ENCODE measurements at regions not wholly inside any gene's neighbourhood (a gene's known extent, or its start where the extent isn't known, plus 50 kb on each side); places are given as distances from the start of the nearest gene placed in this dataset.

DNA sequence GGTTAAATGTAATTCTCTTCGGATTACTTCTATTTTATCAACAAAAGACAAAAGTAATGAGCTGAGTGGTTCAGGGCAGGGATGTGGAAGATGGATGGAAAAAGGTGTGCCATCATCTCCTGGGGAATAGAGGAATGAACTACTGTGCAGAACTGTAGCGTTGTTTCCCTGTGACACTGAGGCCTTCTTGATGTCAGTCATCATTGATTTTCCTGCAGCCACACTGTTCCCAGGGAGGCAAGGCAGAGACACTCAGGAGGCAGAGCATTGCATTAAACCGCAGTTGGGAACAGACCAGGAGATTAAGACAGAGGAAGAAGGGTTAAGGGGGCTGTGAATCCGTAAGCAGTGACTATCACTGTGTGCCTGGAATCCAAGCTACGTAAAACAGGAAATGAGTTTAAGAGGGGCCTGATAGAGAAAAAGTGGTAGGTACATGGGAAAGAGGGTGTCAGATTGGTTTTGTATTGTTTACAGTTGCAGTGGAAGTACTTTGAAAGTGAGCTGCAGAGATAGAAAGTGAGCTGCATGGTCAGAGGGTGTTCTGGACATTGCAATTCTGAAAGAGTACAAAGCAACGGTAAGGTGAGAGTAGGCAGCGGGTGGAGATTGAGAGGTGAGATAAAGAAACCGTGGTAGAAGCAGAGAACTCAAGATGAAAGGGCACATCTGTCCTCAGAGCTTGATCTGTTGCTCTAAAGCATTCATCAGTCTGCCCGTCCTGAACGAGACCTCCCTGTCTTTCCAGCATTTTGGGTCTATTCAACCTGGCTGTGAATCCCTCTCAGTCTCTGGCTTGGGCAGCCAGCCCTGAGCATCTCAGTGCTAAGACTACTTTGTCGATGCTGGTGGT is 793.4 kb upstream of the CELF4 start:
- no peak for DNase-seq

DNA sequence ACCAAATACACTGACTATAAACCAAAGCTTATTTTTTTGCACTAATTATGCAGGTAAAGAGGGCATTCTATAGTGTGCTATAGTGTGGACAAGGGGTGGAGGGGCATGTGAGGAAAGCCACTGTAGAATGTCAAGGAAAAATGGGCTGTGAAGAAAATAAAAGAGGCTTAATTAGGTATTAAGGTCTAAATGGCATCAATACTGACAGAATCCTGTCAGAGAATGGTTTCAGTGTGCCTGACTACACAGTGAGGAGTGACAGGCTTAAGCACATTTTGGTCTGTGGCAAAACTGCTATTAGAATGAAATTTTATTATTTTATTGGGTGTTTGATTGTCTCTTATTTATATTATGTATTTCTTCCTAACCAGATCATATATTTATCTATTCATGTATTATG is 787.6 kb upstream of the CELF4 start:
- no peak for DNase-seq

DNA sequence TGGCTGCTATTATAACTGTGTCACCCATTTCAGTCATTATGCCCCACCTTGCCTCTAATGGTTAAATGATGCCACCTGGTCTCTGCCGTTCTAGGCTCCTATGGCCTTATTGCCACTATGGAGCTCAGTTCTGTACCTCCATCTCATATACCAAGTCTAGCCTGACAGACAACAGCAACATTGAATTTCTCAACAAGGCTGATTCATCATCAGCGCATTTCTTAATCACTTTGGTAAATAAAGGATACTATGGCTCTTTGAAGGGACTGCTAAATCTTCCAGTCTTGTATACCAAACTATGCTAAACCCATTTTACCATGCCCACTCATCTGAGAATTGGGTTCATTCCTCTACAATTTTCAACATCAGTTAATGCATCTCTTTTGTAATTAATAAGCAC is 784.5 kb upstream of the CELF4 start:
- DNase-seq: no peak

DNA sequence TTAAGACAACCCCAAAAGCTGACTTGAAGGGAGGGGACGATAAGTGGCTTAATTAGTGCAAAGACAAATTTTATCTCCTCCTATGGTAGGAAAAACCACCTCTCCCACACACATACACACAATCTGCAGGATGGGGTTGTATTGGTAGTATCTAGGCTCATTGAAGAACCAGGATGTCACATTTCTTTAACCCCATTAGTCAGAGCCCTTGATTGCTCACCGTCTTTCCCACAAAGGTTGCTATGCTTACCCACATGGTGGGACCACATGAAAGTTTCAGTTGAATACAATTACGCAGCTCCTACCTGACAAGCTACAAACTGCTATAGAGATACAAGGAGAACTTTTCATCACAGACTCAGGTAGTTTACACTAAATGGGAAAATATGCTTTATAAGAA is 765.0 kb upstream of the CELF4 start:
- DNase-seq: no peak

DNA sequence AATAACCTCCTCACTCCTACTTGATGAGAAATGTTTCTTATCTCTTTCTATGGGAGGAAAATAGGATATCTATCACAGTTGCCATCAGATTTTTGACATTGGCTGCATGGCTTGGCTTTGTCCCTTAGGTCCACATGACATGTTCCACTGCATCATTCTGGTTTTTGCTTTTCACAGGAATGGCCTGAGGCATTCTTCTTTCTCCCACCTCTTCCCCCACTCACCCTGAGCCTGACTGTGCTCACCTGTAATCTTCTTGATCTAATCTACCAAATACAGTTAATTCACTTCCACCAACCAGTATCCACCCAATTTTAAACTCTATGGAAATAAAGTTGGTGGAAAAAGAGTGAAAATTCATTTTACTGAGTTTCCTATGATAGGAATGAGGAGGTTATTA is 763.5 kb upstream of the CELF4 start:
- no peak for DNase-seq

DNA sequence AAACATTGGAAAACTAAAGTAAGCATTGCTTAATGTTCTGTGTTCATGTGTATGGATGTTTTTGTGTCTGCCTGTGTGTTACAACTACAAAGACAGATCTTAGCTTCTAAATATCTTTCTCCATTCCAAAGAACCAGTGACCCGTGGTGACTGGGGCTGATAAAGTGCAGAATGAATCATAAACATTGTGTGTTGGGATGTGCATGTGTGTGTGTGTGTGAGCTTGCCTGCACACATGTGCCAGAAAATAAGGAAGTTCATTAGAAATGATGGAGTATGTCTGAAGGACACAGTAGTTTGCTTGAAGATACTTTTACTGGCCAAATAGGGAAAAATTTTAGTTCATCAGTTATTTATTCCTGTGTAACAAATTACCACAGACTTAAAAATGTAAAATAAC is 756.6 kb upstream of the CELF4 start:
- DNase-seq: no peak

DNA sequence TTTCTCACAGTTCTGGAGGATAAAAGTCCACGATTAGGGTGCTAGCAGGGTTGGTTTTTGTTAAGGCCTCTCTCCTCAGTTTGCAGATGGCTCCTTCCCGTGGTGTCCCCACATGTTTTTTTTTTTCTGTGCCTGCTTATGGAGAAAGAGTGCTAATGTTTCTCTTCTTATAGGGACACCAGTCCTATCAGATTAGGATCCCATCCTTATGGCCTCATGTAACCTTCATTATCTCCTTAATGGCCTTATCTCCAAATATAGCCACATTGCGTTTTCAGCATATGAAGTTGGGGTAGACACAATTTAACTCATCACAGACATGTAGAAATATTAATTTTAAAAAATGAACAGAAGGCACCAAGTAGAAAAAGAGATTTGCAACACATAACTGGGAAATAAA is 755.7 kb upstream of the CELF4 start:
- DNase-seq: no peak

DNA sequence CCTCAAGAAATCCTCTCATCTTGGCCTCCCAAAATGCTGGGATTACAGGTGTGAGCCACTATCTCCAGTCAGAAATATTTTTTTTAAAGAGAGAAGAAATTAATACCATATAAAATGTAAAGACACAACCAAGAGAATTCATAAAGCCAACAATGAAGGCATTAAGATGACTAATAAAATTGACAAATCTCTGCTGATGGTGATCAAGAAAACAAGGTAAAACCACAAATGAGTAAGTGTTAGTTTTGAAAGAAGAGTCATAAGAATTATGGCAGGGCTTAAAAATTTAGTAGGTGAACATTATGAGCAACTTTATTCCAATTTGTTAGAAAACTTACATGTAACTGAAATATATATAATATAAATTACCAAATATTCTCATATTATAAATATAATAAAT is 752.8 kb upstream of the CELF4 start:
- DNase-seq: no peak

DNA sequence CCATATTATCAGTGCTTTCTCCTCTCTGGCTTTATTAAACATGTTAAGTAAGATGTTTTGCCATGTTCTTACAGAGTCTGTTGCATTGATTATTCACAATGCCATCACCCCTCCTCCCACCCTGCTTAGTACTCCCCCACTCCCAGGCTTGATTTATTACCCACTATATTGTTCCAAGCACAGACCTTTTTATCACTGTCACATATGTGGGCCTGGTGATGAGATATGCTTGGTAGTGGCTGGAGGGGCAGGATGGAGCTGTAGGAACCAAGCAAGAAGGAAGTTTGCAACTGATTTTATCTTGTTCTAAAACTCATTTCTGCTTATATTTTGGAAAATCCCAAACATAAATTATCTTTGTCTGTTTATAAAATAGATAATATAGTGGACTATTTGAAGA is 748.2 kb upstream of the CELF4 start:
- DNase-seq: no peak

DNA sequence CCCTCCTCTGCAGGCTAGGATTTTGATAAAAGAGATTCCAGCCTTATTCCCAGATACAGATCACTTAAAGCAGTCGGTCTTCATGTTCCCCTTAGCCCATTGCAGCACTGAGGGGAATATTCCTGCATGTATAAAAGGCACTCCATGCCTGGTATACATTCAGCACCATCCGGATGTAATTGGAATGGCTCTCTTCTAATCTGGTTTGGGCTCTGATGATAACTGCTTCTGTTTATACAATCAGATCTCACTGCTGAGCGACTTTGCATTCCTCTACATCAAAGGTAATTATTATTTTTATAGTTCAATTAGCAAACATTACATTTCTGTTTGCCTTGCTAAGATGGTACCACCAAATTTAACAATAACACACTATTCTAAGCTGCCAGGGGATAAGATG is 746.9 kb upstream of the CELF4 start:
- no peak for DNase-seq

DNA sequence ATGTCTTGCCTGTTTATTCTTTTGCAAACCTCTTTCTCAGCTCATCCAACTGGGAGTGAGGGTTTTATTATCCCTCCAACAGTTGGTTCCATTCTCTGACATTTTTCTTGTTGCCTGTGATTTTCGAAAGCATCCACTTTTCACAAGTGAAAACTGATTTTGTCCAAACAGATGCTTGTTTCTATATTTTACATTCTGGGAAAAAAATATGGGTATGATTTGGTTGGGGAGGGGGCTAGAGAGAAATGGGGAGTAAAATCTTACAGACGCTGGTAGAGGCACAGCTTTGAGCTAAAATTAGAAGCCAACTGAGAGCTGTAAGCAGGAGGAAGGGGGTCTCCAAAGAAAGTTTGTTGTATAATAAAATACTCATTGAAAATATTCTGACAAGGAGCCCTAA is 745.3 kb upstream of the CELF4 start:
- DNase-seq: no peak

DNA sequence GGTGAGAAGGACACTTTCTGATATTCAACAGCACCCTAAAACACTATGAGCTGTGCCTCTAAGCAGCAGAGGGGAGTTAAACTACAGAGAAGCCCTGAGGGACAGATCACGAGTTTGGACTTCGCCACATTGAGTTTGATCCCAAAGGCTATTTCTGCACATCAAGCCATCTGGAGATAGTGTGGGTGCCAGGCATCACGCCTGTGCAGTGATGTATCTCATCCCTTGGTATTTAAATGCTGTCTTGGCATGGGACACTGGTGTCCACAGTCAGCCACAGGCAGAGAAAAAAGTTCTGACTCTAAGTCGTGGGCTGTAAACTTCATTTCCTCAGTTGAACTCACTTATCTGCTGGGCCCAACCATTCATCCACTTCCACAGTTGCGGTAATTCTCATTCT is 742.3 kb upstream of the CELF4 start:
- no peak for DNase-seq

DNA sequence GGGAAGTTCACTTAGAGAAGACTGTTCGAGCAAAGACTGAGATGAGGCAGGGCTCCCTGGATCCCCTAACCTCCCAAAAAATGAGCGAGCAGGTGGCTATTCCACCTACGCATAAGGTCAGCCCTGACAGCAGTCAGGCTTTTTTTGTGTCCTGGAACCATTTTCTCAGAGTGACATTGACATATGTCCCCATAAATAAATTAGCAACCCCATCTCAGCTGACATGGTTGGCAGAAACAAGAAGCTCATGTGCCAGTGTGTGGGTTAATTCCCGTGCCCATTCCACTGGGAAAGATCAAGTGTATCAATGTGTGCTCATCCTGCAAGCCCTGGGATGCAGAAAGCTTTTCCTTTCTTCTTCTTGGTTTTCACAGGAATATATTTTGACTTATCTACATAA is 740.4 kb upstream of the CELF4 start:
- no peak for DNase-seq

DNA sequence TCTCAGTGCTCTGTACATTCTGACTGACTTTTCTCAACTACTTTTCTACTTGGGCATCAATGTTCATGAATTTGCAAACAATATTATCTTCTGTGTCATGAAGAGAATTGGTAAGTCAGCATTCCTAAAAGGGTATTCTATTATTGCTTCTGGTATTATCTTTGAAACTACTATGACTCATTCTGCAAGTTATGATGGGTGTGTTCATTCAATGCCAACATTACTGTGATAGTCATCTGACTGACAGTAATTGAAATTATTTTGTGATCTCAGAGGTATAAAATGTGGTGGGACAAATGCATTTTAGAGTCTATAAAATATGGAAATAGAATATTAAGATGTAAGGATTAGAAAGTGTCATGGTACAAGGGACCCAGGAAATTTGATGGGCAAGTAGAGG is 736.0 kb upstream of the CELF4 start:
- DNase-seq: no peak

DNA sequence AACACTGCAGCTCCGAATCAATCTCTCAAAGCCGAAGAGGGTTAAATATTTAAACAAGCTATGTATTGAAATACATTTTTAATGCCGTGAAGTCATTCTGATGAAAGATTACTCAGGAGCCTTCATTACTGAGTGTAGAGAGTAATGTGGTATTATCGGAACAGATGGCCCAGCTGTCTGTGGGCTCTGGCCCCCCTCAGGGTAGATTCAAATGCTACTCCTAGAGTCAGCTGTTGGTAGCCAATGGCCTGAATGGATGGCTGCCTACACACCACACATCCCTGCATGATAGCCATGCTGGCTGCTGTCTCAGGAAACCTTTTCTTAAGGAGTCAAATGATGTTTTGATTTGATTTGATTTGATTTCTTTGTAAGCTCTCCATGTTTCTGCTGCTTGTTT is 732.3 kb upstream of the CELF4 start:
- no peak for DNase-seq

DNA sequence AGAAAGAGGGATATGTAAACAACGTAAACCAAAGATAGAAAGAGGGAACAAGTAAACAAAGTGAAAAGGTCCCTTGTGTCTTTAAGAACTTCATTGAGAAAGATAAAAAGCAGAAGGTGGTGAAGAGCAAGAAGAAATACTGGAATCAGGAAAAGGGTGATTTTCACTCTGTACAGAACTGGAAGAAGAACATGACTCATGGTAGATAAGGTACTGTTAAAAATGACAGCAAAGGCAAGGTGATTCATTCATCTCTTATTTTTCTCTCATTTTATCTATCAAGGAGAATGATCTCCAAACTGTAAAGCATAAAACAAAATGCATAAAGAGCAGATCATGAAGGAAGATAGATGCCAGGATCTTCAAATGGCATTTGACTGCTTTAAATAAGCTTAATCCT is 724.6 kb upstream of the CELF4 start:
- no peak for DNase-seq

DNA sequence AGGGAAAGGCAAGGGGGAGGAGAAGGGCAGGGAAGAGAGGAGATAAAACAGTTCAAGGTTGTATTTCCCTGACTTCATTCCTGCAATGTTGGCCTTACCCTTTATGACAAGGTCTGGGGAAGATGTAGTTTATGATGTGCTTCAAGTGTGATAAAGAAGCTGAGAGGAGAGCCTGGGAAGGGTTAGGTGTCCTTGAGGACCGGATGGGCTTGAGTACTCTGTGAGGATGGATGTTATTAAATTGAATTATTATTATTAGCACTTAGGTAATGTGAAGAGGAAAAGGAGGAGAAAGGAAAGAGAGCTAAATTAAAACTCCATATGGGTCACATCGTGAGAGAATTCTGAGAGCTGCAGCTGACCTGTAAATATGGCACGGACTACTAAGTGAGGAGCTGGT is 719.4 kb upstream of the CELF4 start:
- DNase-seq: no peak

DNA sequence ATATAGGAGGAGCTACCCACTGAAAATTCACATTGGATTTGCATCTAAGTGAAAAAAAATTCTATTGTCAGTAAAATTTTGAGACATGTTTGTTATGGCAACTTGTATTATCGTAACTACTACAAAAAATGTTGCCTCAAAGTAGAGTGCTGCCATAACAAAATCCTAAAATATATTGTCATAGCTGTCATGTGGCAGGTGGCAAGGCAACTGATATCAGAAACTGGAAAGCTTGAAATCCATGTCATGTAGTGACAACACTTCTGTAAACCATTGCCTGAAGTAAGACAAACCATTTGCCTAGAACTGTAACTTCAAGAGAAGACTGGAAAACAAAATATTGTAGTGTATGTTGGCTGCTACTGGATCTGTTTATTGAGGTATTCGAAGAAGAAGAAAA is 697.5 kb upstream of the CELF4 start:
- DNase-seq: no peak

DNA sequence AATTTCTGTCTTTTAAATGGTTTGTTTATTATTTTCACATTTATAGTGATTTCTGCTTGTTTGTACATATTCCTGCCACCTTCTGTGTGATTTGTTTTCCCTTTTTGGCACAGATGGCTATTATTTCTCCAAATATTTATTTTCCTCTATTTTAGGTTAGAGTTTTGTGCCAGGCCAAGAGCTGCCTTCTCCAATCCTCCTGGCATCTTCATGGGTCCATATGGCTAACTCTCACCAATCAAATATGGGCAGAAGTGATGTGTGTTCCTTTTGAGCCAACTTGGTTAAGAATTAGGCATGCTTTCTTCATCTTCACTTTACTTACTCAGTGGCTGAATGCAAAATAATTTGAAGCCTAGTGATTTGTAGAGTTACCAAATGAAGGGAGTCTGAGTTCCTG is 697.1 kb upstream of the CELF4 start:
- DNase-seq: no peak

DNA sequence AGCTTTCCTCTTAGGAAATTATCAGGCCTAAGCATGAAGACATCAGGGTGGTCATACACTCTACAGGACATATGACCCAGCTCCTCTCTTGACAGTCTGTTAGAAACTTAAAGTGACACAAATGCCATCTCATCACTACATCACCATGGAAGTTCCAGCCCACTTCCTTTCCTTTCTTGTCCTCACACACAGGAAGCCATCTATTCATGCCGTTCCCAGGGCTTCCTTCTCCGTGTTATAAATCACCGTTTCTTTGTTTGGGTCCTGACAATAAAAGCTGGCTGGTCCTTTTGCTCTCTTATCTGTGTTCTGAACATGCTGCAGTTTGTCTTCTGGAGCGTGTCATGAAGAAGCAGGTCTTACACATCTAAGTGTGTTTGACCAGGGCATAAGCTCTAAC is 692.1 kb upstream of the CELF4 start:
- no peak for DNase-seq

DNA sequence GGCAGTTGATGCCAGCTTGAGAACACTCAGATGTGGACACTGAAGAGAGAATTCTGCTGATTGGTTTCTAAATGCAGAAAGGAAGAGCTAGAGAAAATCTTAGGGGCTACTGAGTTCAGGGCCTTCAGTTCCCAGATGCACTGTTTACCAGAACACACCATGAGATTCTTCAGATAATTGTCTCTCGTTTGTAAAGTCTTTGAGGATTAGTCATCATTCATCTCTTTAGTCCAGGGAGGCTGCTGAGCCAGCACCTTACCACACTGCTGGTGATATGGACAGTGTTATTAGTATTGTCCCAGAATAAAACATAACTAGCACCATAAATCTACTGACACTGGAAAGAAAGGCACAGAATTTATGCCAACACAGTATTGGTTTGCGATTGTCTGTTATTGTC is 690.8 kb upstream of the CELF4 start:
- no peak for DNase-seq

DNA sequence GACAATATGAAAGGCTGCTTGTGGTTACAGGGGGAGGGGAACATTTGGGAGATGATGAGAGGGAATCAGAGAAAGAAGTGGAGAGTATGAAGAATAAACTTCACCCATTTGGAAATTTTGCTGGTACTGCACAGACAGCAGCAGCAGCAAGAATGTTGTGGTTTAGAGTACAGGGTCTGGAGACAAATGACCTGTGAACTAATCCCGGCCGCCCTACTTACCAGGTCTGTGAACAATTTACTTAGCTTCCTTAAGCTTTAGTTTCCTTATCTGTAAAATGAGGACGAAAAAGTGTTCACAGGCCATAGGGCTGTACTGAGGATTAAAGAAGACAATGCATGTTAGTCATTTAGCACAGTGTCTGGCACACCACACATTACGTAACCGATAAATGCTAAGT is 685.4 kb upstream of the CELF4 start:
- DNase-seq: no peak

DNA sequence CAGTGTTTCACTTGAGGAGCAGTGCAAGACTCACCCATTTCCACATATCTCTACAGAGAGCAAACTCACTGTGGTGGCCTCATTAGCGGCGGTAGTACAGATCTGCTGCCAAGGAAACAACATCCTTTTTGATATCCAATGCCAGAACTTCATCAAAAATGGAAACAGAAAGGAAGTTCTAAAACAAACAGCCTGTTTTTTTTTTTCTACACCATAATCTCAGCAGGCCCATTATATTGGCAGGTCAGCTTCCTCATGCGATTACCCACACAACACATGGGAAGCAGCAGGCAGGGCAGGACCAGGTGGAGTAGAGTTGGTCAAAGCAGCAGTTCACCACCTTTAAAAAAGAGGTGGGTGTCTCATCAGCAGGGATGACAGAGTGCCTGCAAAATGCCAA is 678.9 kb upstream of the CELF4 start:
- DNase-seq: no peak

DNA sequence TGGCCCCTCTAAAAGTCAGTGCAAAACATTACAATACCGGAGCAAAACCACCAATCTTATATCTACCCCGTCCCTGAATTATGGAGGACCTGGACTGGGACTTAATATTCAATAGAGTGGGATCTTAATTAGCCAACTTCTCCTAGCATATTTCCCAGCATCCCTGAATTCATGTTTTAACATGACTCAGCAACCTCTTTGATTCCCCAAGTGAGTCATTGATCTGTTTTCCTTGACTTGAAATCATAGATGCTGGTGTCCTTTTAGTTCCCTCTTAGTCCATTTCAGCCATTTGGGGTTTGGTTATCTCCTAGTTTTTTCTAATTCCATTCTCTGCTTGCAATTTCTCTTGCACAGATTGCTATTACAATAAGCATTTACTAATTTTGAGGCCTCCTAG is 677.7 kb upstream of the CELF4 start:
- DNase-seq: no peak

DNA sequence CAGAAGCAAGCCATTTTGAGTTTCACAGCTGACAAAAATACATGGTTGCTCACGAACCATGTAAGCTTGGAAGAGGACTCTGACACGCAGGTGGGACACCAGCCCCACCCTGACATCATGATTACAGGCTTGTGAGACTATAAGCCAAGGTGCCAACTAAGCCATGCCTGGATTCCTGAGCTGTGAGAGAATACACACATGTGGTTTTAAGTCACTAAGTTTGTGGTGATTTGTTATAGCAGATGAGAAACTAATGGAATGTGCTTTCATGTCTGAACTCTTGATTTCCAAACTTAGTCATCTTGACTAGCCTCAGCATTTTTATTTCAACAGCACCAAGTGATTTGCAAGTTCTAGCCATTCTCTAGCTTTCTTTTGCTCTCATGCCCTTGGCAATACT is 676.1 kb upstream of the CELF4 start:
- no peak for DNase-seq

DNA sequence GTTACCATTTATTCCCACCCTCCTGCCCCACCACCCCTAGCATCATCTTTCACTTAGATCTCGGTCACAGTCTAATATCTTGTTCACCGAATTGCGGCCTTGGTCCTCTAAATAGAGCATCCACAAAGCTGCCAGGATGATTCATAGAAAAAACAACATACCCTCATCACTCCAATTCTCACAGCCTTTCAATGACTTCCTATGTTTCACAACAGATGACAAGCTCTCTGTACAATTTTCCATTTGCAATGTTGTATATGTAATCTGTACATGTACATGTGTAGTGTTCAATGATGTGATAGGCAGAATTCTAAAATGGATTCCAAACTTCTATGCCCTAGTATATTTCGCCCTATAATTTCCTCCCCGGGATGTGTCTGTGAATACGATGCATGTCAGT is 675.6 kb upstream of the CELF4 start:
- DNase-seq: no peak

Data from CD4-positive, alpha-beta T cell treated with Interleukin-4 for 4 hours (primary cell).